ENCODE measurements at regions not wholly inside any gene's neighbourhood (a gene's known extent, or its start where the extent isn't known, plus 50 kb on each side); places are given as distances from the start of the nearest gene placed in this dataset.

- Histone ChIP-seq H3K4me3 (ENCODE audit: low read length) (no peak overlapping the region), H3K36me3 (ENCODE audit: control insufficient read depth, insufficient read depth, low read length) (no peaks in the 10 kb centered on the region), H3K27me3 (ENCODE audit: control insufficient read depth, insufficient read depth, low read length) (no peaks in the 10 kb centered on the region), H3K4me1 (ENCODE audit: control insufficient read depth, insufficient read depth, low read length) (no peaks in the 10 kb centered on the region), H3K9me3 (ENCODE audit: control insufficient read depth, low read depth, low read length) (peaks cover 7% of the 10 kb centered on the region), H3K27ac (ENCODE audit: low read length) (no peak overlapping the region)
- DNase-seq: no peak
- WGBS (ENCODE audit: insufficient coverage, low lambda C conversion rate): no CpG with 5 or more reads among the region's 10 CpGs
Measured at GRCh38 chrX:126237524-126237923, 71.4 kb upstream of the DCAF12L2 start.

All from large intestine (tissue), 3 donors.